AG04450 (cell line): ENCODE measurements at regions not wholly inside any gene's neighbourhood (a gene's known extent, or its start where the extent isn't known, plus 50 kb on each side); places are given as distances from the start of the nearest gene placed in this dataset.

ENCODE experiments used
- CTCF ChIA-PET: fragments of 300-600, 350-600 bp; formaldehyde crosslinking; extraction: SDS; loops from one replicate; lab custom pipeline; 2022; ENCODE audit warnings: antibody characterized with exemption, inconsistent platforms; lab: Charles Lee
- POLR2A ChIA-PET: fragments of 350-600 bp; formaldehyde crosslinking; extraction: SDS; loops from one replicate; lab custom pipeline; 2021; ENCODE audit warnings: antibody characterized with exemption, inconsistent platforms; lab: Yijun Ruan, JAX
- DNase-seq: peaks from one replicate; pipeline ENCODE4 v3.0.0-alpha.2; 2011; ENCODE audit warnings: low read depth, low spot score
- H3K27ac ChIP-seq: one replicate; pipeline ENCODE4 v1.5.1; 2012; ENCODE audit warnings: low read depth, low read length, control low read depth
- H3K27me3 ChIP-seq: one replicate; pipeline ENCODE4 v1.6.0; 2012; ENCODE audit warnings: low read length; ENCODE audit not compliant: control insufficient read depth, insufficient read depth
- H3K4me3 ChIP-seq: 2 replicates; pipeline ENCODE4 v1.5.1; 2011; ENCODE audit warnings: mild to moderate bottlenecking, low read depth, low read length, control low read depth
- H3K9me3 ChIP-seq: 2 replicates; pipeline ENCODE4 v1.5.1; 2012; ENCODE audit warnings: low read length; ENCODE audit not compliant: control insufficient read depth, insufficient read depth
- TF ChIP-seq, protein P1 (sequence below): IDR thresholded peaks from 2 replicates; pipeline ENCODE4 v1.5.1; 2011; ENCODE audit warnings: low read depth, low read length, control low read depth, inconsistent platforms

- ChIA-PET POLR2A (no interaction called here), CTCF (no interaction called here)
- TF ChIP-seq, protein P1, sequence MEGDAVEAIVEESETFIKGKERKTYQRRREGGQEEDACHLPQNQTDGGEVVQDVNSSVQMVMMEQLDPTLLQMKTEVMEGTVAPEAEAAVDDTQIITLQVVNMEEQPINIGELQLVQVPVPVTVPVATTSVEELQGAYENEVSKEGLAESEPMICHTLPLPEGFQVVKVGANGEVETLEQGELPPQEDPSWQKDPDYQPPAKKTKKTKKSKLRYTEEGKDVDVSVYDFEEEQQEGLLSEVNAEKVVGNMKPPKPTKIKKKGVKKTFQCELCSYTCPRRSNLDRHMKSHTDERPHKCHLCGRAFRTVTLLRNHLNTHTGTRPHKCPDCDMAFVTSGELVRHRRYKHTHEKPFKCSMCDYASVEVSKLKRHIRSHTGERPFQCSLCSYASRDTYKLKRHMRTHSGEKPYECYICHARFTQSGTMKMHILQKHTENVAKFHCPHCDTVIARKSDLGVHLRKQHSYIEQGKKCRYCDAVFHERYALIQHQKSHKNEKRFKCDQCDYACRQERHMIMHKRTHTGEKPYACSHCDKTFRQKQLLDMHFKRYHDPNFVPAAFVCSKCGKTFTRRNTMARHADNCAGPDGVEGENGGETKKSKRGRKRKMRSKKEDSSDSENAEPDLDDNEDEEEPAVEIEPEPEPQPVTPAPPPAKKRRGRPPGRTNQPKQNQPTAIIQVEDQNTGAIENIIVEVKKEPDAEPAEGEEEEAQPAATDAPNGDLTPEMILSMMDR = no peak
- no peaks in the 10 kb centered on the region for H3K9me3 ChIP-seq
- no peak overlapping the region for H3K27ac ChIP-seq
- no peak for DNase-seq
- H3K4me3 ChIP-seq = no peak overlapping the region
- no peaks in the 10 kb centered on the region for H3K27me3 ChIP-seq
Observed at GRCh38 chr4:10821826-10822225, 137.3 kb upstream of the CLNK start.

- no peaks in the 10 kb centered on the region for H3K9me3 ChIP-seq
- ChIA-PET POLR2A (no interaction called here), CTCF (no interaction called here)
- H3K27me3 ChIP-seq = no peaks in the 10 kb centered on the region
- no peak for DNase-seq
- TF ChIP-seq, protein P1 = no peak
- no peak overlapping the region for H3K27ac ChIP-seq
- no peak overlapping the region for H3K4me3 ChIP-seq
Observed at GRCh38 chr4:10816571-10816970, 132.0 kb upstream of the CLNK start.

GRCh38 chr4:10811991-10812390 lies 127.4 kb upstream of the CLNK start:
- Histone ChIP-seq H3K4me3 (no peak overlapping the region), H3K27ac (no peak overlapping the region), H3K9me3 (no peaks in the 10 kb centered on the region), H3K27me3 (no peaks in the 10 kb centered on the region)
- CTCF ChIA-PET = no interaction called here
- POLR2A ChIA-PET = no interaction called here
- DNase-seq = no peak
- TF ChIP-seq, protein P1 = no peak

DNA sequence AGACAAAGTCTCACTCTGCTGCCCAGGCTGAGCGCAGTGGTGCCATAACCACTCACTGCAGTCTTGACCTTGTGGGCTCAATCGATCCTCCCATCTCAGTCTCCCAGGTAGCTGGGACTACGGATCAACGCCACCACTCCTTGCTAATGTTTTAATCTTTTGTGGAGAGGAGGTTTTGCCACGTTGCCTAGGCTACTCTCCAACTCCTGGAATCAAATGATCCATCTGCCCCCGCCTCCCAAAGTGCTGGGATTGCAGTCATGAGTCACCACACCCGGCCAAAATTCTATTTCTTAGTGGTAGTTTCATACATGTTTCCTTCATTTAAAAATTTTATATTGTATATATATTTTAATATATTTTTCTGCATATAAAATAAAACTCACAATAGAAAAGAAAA lies 125.8 kb upstream of the CLNK start:
- Histone ChIP-seq H3K9me3 (no peaks in the 10 kb centered on the region), H3K27me3 (no peaks in the 10 kb centered on the region), H3K27ac (no peak overlapping the region), H3K4me3 (no peak overlapping the region)
- TF ChIP-seq, protein P1 = no peak
- ChIA-PET CTCF (no interaction called here), POLR2A (no interaction called here)
- DNase-seq = no peak

DNA sequence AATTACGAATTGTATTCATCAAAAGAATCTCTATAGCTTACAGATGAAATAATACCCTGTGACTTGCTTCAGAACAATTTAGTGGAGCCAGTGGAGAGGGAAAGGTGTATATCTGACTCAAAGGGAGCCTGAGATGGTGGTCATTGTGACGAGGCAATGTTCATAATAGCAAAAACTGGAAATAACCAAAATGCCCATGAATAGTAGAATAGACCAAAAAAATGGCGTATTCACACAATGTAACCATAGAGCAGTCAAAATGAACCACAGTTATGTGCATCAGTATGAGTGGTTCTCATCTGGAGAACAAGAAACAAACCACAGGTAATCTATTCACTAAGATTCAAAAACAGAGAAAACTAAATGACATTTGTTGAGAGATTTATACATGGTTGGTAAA lies 125.3 kb upstream of the CLNK start:
- TF ChIP-seq, protein P1 = no peak
- ChIA-PET POLR2A (no interaction called here), CTCF (no interaction called here)
- no peaks in the 10 kb centered on the region for H3K9me3 ChIP-seq
- H3K4me3 ChIP-seq = no peak overlapping the region
- DNase-seq = no peak
- no peak overlapping the region for H3K27ac ChIP-seq
- no peaks in the 10 kb centered on the region for H3K27me3 ChIP-seq
